ENCODE measurements at regions not wholly inside any gene's neighbourhood (a gene's known extent, or its start where the extent isn't known, plus 50 kb on each side); places are given as distances from the start of the nearest gene placed in this dataset.
"Not testable (repeated sequence)": the region's sequence is repeated elsewhere in the genome, so short reads cannot be mapped to it uniquely, and the experiment has no call there.

DNA sequence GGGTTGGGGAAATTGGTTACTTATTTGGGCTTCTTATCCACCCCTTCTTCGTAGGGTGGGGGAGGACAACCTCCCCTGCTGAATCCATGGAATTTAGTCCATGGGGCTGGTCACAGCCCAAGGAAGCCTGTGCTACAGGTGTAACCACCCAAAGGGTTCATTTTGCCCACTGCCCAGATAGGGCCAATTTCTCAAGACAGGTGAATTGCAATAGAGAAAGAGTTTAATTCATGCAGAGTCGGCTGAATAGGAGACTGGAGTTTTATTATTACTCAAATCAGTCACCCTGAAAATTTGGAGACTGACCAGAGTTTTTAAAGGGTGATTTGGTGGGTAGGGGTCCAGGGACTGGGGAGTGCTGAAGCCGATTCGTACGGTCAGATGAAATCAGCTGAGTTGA, 101.5 kb upstream of the HS3ST2 start:
- TF ChIP-seq, protein P1, sequence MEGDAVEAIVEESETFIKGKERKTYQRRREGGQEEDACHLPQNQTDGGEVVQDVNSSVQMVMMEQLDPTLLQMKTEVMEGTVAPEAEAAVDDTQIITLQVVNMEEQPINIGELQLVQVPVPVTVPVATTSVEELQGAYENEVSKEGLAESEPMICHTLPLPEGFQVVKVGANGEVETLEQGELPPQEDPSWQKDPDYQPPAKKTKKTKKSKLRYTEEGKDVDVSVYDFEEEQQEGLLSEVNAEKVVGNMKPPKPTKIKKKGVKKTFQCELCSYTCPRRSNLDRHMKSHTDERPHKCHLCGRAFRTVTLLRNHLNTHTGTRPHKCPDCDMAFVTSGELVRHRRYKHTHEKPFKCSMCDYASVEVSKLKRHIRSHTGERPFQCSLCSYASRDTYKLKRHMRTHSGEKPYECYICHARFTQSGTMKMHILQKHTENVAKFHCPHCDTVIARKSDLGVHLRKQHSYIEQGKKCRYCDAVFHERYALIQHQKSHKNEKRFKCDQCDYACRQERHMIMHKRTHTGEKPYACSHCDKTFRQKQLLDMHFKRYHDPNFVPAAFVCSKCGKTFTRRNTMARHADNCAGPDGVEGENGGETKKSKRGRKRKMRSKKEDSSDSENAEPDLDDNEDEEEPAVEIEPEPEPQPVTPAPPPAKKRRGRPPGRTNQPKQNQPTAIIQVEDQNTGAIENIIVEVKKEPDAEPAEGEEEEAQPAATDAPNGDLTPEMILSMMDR (IDR thresholded peaks at IDR 0.05; ENCODE audit: insufficient read depth, low read depth, low read length, missing control alignments) = no peak
- H3K4me3 ChIP-seq (ENCODE audit: low read depth, low read length) = no peak overlapping the region
- DNase-seq (ENCODE audit: low read depth) = no peak

DNA sequence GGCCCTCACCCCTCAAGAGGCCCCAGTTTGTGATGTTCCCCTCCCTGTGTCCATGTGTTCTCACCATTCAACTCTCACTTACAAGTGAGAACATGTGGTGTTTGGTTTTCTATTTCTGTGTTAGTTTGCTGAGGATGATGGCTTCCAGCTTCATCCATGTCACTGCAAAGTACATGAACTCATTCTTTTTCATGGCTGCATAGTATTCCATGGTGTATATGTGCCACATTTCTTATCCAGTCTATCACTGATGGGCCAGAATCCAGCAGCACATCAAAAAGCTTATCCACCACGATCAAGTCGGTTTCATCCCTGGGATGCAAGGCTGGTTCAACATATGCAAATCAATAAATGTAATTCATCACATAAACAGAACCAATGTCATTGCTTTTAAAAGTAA, 95.4 kb upstream of the HS3ST2 start:
- H3K4me3 ChIP-seq (ENCODE audit: low read depth, low read length); DNase-seq (ENCODE audit: low read depth): not testable (repeated sequence)

DNA sequence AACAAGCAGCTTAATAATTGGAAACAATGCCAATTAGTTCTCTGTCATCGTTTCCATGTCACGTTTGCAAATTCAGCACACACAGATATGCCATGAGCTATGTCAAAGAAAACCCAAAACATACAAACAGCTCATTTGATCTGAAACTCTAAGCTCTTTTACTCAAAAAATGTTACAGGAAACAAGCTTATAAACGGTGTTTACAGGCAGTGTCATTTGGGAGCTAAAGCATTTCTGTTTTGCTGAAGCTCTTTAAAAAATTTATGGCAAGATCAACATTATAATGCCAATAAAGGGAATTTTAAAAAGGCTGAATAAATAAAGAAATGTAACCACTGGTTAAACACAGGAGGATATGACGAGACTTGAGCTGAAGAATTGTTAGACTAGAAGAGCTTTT, 94.0 kb upstream of the HS3ST2 start:
- no peak overlapping the region for H3K4me3 ChIP-seq (ENCODE audit: low read depth, low read length)
- TF ChIP-seq, protein P1 (IDR thresholded peaks at IDR 0.05; ENCODE audit: insufficient read depth, low read depth, low read length, missing control alignments) = no peak
- no peak for DNase-seq (ENCODE audit: low read depth)

DNA sequence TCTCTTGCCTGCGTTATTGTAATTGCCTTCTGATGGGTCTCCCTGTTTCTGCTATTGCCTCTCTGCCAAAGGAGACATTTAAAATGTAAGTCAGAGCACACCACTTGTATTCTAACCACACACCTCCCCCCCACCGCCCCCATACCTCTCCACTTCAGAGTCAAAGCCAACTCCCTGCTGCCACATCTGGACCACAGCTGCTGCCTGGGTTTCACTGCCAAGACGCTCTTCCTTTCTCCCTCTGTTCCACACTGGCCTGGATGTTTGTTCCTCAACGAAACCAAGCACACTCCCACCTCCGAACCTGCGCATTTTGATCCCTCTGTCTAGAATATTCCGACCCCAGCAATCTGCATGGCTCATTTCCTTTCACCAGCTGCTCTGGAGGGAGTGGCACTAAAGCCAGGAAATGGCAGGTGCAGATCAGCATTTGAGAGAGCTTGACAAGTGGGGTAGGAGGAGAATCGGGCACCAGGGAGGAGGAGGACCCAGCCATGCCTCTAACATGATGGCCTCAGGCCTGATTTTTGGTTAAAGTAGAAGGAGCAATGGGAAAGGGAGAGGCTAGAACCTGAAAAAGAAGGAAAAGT, 92.4 kb upstream of the HS3ST2 start:
- no peak overlapping the region for H3K4me3 ChIP-seq (ENCODE audit: low read depth, low read length)
- TF ChIP-seq, protein P1 (IDR thresholded peaks at IDR 0.05; ENCODE audit: insufficient read depth, low read depth, low read length, missing control alignments) = no peak
- no peak for DNase-seq (ENCODE audit: low read depth)

DNA sequence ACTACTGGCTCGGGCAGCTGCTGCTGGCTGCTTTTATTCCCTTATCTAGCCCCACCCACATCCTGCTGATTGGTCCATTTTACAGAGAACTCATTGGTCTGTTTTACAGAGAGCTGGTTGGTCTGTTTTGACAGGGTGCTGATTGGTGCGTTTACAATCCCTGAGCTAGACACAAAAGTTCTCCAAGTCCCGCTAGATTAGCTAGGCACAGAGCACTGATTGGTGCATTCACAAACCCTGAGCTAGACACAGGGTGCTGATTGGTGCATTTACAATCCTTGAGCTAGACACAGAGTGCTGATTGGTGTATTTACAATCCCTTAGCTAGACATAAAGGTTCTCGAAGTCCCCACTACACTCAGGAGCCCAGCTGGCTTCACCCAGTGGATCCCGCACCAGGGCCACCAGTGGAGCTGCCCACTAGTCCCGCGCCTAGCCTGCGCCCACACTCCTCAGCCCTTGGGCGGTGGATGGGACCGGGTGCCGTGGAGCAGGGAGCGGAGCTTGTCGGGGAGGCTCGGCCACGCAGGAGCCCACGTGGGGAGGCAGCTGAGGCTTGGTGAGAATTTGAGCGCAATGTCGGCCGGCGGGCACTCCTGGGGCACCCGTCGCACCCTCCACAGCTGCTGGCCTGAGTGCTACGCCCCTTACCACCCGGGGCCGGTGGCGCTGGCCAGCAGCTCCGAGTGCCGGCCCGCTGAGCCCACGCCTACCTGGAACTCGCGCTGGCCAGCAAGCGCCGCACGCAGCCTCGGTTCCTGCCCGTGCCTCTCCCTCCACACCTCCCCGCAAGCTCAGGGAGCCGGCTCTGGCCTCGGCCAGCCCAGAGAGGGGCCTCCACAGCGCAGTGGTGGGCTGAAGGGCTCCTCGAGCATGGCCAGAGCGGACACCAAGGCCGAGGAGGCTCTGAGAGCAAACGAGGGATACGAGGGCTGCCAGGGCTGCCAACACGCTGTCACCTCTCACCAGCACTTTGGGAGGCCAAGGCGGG, 91.1 kb upstream of the HS3ST2 start:
- DNase-seq (ENCODE audit: low read depth); H3K4me3 ChIP-seq (ENCODE audit: low read depth, low read length): not testable (repeated sequence)

DNA sequence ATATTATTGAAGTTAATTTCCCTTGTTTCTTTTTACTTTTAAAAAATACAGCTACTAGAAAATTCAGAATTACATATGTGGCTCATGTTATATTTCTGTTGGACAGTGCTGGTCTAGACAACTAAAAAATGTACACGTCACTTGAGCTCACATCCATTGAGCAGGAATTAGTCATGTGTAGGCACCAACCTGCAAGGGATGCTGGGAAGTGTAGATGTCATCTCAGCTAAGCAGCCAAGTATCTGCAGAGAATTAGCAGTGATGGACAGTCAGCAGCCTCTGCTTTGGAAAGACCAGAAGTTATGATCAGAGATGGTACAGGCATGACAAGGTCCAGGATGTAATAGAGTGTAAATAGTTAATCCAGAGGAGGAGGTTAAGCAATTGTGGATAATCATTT, 87.1 kb upstream of the HS3ST2 start:
- TF ChIP-seq, protein P1 (IDR thresholded peaks at IDR 0.05; ENCODE audit: insufficient read depth, low read depth, low read length, missing control alignments) = no peak
- no peak overlapping the region for H3K4me3 ChIP-seq (ENCODE audit: low read depth, low read length)
- no peak for DNase-seq (ENCODE audit: low read depth)

DNA sequence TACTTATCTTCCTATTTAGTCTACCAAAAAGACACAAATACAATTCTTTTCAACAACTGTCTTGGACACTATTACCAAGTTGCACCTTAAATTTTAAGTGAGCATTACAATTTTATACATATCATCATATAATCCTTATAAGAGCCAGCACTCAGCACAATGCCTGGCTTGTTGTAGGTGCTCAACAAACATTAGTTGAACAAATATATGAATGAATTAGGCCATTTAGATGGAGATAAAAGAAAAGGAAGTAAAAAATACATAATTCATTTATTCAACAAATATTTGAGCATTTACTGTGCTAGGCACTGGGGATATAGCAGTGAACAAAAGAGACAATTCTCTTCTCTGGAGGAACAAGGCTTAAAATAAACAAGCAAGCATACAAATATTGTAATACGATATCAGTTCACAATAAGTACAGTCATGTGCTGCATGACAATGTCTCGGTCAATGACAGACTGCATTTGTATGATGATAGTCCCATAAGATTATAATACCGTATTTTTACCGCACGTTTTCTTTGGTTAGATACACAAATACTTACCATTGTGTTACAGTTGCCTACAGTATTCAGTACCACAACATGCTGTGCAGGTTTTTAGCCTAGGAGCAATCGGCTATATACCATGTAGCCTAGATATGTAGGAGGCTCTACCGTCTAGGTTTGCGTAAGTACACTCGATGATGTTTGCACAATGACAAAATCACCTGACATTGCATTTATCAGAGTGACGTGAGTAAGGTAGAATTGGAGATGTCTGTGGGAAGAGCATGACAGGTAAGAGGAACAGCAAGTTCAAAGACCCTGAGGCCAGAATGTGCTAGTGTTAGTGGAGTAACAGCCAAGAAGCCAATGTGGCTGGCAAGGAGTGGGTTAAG, 86.4 kb upstream of the HS3ST2 start:
- no peak for DNase-seq (ENCODE audit: low read depth)
- no peak overlapping the region for H3K4me3 ChIP-seq (ENCODE audit: low read depth, low read length)
- TF ChIP-seq, protein P1 (IDR thresholded peaks at IDR 0.05; ENCODE audit: insufficient read depth, low read depth, low read length, missing control alignments) = no peak

Measured in GM12865 (cell line).